ENCODE measurements at regions not wholly inside any gene's neighbourhood (a gene's known extent, or its start where the extent isn't known, plus 50 kb on each side); places are given as distances from the start of the nearest gene placed in this dataset.

GRCh38 chr12:78420991-78421390, 443.6 kb upstream of the SYT1 start:
- 77 to 90% methylated on average over 2 to 3 of the region's 4 CpGs for WGBS, 2 experiments
- Histone ChIP-seq H3K4me3 (ENCODE audit: insufficient read depth, low read depth, low read length) (no peak overlapping the region), H3K36me3 (ENCODE audit: control insufficient read depth, insufficient read depth, low read length) (no peaks in the 10 kb centered on the region), H3K9me3 (ENCODE audit: control insufficient read depth, low read length) (no peaks in the 10 kb centered on the region), H3K27ac (ENCODE audit: insufficient read depth, low read depth, low read length, poor library complexity, severe bottlenecking) (no peak overlapping the region), H3K27me3 (ENCODE audit: control insufficient read depth, insufficient read depth, low read length, poor library complexity, severe bottlenecking) (no peaks in the 10 kb centered on the region), H3K4me1 (ENCODE audit: control insufficient read depth, insufficient read depth, low read length) (no peaks in the 10 kb centered on the region)

GRCh38 chr12:78430551-78430950, 434.0 kb upstream of the SYT1 start:
- WGBS, 2 experiments, result 81% methylated on average over 2 of the region's 2 CpGs; no CpG with 5 or more reads in 1 of the 2 experiments
- H3K36me3 ChIP-seq (ENCODE audit: control insufficient read depth, insufficient read depth, low read length), result no peaks in the 10 kb centered on the region
- no peaks in the 10 kb centered on the region for H3K27me3 ChIP-seq (ENCODE audit: control insufficient read depth, insufficient read depth, low read length, poor library complexity, severe bottlenecking)
- no peaks in the 10 kb centered on the region for H3K4me1 ChIP-seq (ENCODE audit: control insufficient read depth, insufficient read depth, low read length)
- H3K4me3 ChIP-seq (ENCODE audit: insufficient read depth, low read depth, low read length), result no peak overlapping the region
- no peak overlapping the region for H3K27ac ChIP-seq (ENCODE audit: insufficient read depth, low read depth, low read length, poor library complexity, severe bottlenecking)
- H3K9me3 ChIP-seq (ENCODE audit: control insufficient read depth, low read length), result no peaks in the 10 kb centered on the region

- H3K9me3 ChIP-seq (ENCODE audit: control insufficient read depth, low read length), result no peaks in the 10 kb centered on the region
- H3K4me1 ChIP-seq (ENCODE audit: control insufficient read depth, insufficient read depth, low read length), result no peaks in the 10 kb centered on the region
- H3K27me3 ChIP-seq (ENCODE audit: control insufficient read depth, insufficient read depth, low read length, poor library complexity, severe bottlenecking), result no peaks in the 10 kb centered on the region
- H3K36me3 ChIP-seq (ENCODE audit: control insufficient read depth, insufficient read depth, low read length), result no peaks in the 10 kb centered on the region
- H3K4me3 ChIP-seq (ENCODE audit: insufficient read depth, low read depth, low read length), result no peak overlapping the region
- H3K27ac ChIP-seq (ENCODE audit: insufficient read depth, low read depth, low read length, poor library complexity, severe bottlenecking), result no peak overlapping the region
Observed at GRCh38 chr12:78431931-78432330, 432.6 kb upstream of the SYT1 start.

GRCh38 chr12:78439666-78440065, 424.9 kb upstream of the SYT1 start:
- no peak overlapping the region for H3K4me3 ChIP-seq (ENCODE audit: insufficient read depth, low read depth, low read length)
- H3K4me1 ChIP-seq (ENCODE audit: control insufficient read depth, insufficient read depth, low read length), result no peaks in the 10 kb centered on the region
- no peaks in the 10 kb centered on the region for H3K36me3 ChIP-seq (ENCODE audit: control insufficient read depth, insufficient read depth, low read length)
- no peak overlapping the region for H3K27ac ChIP-seq (ENCODE audit: insufficient read depth, low read depth, low read length, poor library complexity, severe bottlenecking)
- H3K9me3 ChIP-seq (ENCODE audit: control insufficient read depth, low read length), result no peaks in the 10 kb centered on the region
- H3K27me3 ChIP-seq (ENCODE audit: control insufficient read depth, insufficient read depth, low read length, poor library complexity, severe bottlenecking), result no peaks in the 10 kb centered on the region
- WGBS, 2 experiments, result 92% methylated on average over 5 of the region's 5 CpGs

- WGBS, 2 experiments, result 94 to 95% methylated on average over 3 of the region's 3 CpGs
- H3K4me3 ChIP-seq (ENCODE audit: insufficient read depth, low read depth, low read length), result no peak overlapping the region
Observed at GRCh38 chr12:78441737-78442453, 422.7 kb upstream of the SYT1 start.

GRCh38 chr12:78442454-78442801, 422.1 kb upstream of the SYT1 start:
- 73% methylated on average over 1 of the region's 1 CpG for WGBS, 2 experiments
- H3K36me3 ChIP-seq (ENCODE audit: control insufficient read depth, insufficient read depth, low read length), result no peaks in the 10 kb centered on the region
- no peak overlapping the region for H3K27ac ChIP-seq (ENCODE audit: insufficient read depth, low read depth, low read length, poor library complexity, severe bottlenecking)
- no peaks in the 10 kb centered on the region for H3K27me3 ChIP-seq (ENCODE audit: control insufficient read depth, insufficient read depth, low read length, poor library complexity, severe bottlenecking)
- H3K9me3 ChIP-seq (ENCODE audit: control insufficient read depth, low read length), result no peaks in the 10 kb centered on the region
- no peak overlapping the region for H3K4me3 ChIP-seq (ENCODE audit: insufficient read depth, low read depth, low read length)
- H3K4me1 ChIP-seq (ENCODE audit: control insufficient read depth, insufficient read depth, low read length), result no peaks in the 10 kb centered on the region

More at GRCh38 chr12:78441737-78442453, 422.7 kb upstream of the SYT1 start:
- H3K36me3 ChIP-seq (ENCODE audit: control insufficient read depth, insufficient read depth, low read length), result no peaks in the 10 kb centered on the region
- no peaks in the 10 kb centered on the region for H3K27me3 ChIP-seq (ENCODE audit: control insufficient read depth, insufficient read depth, low read length, poor library complexity, severe bottlenecking)
- no peaks in the 10 kb centered on the region for H3K9me3 ChIP-seq (ENCODE audit: control insufficient read depth, low read length)
- H3K27ac ChIP-seq (ENCODE audit: insufficient read depth, low read depth, low read length, poor library complexity, severe bottlenecking), result no peak overlapping the region
- no peaks in the 10 kb centered on the region for H3K4me1 ChIP-seq (ENCODE audit: control insufficient read depth, insufficient read depth, low read length)

GRCh38 chr12:78446555-78446954, 418.0 kb upstream of the SYT1 start:
- WGBS, 2 experiments, result 94 to 96% methylated on average over 2 of the region's 2 CpGs
- H3K36me3 ChIP-seq (ENCODE audit: control insufficient read depth, insufficient read depth, low read length), result no peaks in the 10 kb centered on the region

GRCh38 chr12:78447373-78447772, 417.2 kb upstream of the SYT1 start:
- H3K4me1 ChIP-seq (ENCODE audit: control insufficient read depth, insufficient read depth, low read length), result no peaks in the 10 kb centered on the region
- no peaks in the 10 kb centered on the region for H3K27me3 ChIP-seq (ENCODE audit: control insufficient read depth, insufficient read depth, low read length, poor library complexity, severe bottlenecking)
- WGBS, 2 experiments, result 87 to 100% methylated on average over 1 of the region's 1 CpG
- no peaks in the 10 kb centered on the region for H3K36me3 ChIP-seq (ENCODE audit: control insufficient read depth, insufficient read depth, low read length)
- H3K9me3 ChIP-seq (ENCODE audit: control insufficient read depth, low read length), result no peaks in the 10 kb centered on the region
- no peak overlapping the region for H3K4me3 ChIP-seq (ENCODE audit: insufficient read depth, low read depth, low read length)
- no peak overlapping the region for H3K27ac ChIP-seq (ENCODE audit: insufficient read depth, low read depth, low read length, poor library complexity, severe bottlenecking)

More at GRCh38 chr12:78446555-78446954, 418.0 kb upstream of the SYT1 start:
- Histone ChIP-seq H3K4me3 (ENCODE audit: insufficient read depth, low read depth, low read length) (no peak overlapping the region), H3K9me3 (ENCODE audit: control insufficient read depth, low read length) (no peaks in the 10 kb centered on the region), H3K4me1 (ENCODE audit: control insufficient read depth, insufficient read depth, low read length) (no peaks in the 10 kb centered on the region), H3K27me3 (ENCODE audit: control insufficient read depth, insufficient read depth, low read length, poor library complexity, severe bottlenecking) (no peaks in the 10 kb centered on the region), H3K27ac (ENCODE audit: insufficient read depth, low read depth, low read length, poor library complexity, severe bottlenecking) (no peak overlapping the region)

- H3K27me3 ChIP-seq (ENCODE audit: control insufficient read depth, insufficient read depth, low read length, poor library complexity, severe bottlenecking), result no peaks in the 10 kb centered on the region
- no peaks in the 10 kb centered on the region for H3K4me1 ChIP-seq (ENCODE audit: control insufficient read depth, insufficient read depth, low read length)
- H3K9me3 ChIP-seq (ENCODE audit: control insufficient read depth, low read length), result no peaks in the 10 kb centered on the region
- H3K4me3 ChIP-seq (ENCODE audit: insufficient read depth, low read depth, low read length), result no peak overlapping the region
- H3K36me3 ChIP-seq (ENCODE audit: control insufficient read depth, insufficient read depth, low read length), result no peaks in the 10 kb centered on the region
- H3K27ac ChIP-seq (ENCODE audit: insufficient read depth, low read depth, low read length, poor library complexity, severe bottlenecking), result no peak overlapping the region
- 100% methylated on average over 2 of the region's 2 CpGs for whole genome bisulfite sequencing, 2 experiments
Observed at GRCh38 chr12:78448692-78449091, 415.9 kb upstream of the SYT1 start.

- H3K4me3 ChIP-seq (ENCODE audit: insufficient read depth, low read depth, low read length), result no peak overlapping the region
- no peaks in the 10 kb centered on the region for H3K9me3 ChIP-seq (ENCODE audit: control insufficient read depth, low read length)
- H3K4me1 ChIP-seq (ENCODE audit: control insufficient read depth, insufficient read depth, low read length), result no peaks in the 10 kb centered on the region
- no peak overlapping the region for H3K27ac ChIP-seq (ENCODE audit: insufficient read depth, low read depth, low read length, poor library complexity, severe bottlenecking)
- no peaks in the 10 kb centered on the region for H3K27me3 ChIP-seq (ENCODE audit: control insufficient read depth, insufficient read depth, low read length, poor library complexity, severe bottlenecking)
- WGBS, 2 experiments, result 85 to 86% methylated on average over 1 of the region's 1 CpG
- no peaks in the 10 kb centered on the region for H3K36me3 ChIP-seq (ENCODE audit: control insufficient read depth, insufficient read depth, low read length)
Observed at GRCh38 chr12:78455991-78456390, 408.6 kb upstream of the SYT1 start.

GRCh38 chr12:78457938-78458337, 406.6 kb upstream of the SYT1 start:
- H3K27ac ChIP-seq (ENCODE audit: insufficient read depth, low read depth, low read length, poor library complexity, severe bottlenecking), result no peak overlapping the region
- H3K36me3 ChIP-seq (ENCODE audit: control insufficient read depth, insufficient read depth, low read length), result no peaks in the 10 kb centered on the region
- no peaks in the 10 kb centered on the region for H3K4me1 ChIP-seq (ENCODE audit: control insufficient read depth, insufficient read depth, low read length)
- WGBS, 2 experiments, result 100% methylated on average over 1 of the region's 1 CpG
- no peak overlapping the region for H3K4me3 ChIP-seq (ENCODE audit: insufficient read depth, low read depth, low read length)
- no peaks in the 10 kb centered on the region for H3K9me3 ChIP-seq (ENCODE audit: control insufficient read depth, low read length)
- no peaks in the 10 kb centered on the region for H3K27me3 ChIP-seq (ENCODE audit: control insufficient read depth, insufficient read depth, low read length, poor library complexity, severe bottlenecking)
